Loucy (cell line): ENCODE measurements at regions not wholly inside any gene's neighbourhood (a gene's known extent, or its start where the extent isn't known, plus 50 kb on each side); places are given as distances from the start of the nearest gene placed in this dataset.

Experiments
- EZH2phosphoT487 ChIP-seq: fragments of 200-600 bp; IDR thresholded peaks from 2 replicates; pipeline ENCODE4 v1.6.1; 2018; ENCODE audit warnings: antibody characterized with exemption, mild to moderate bottlenecking, moderate library complexity, borderline replicate concordance
- TF ChIP-seq, protein P1 (sequence below): fragments of 200-600 bp; sonication (generic); conservative IDR thresholded peaks from 2 replicates; pipeline ENCODE4 v1.5.1; 2014; ENCODE audit warnings: mild to moderate bottlenecking, antibody characterized with exemption, low read length

DNA sequence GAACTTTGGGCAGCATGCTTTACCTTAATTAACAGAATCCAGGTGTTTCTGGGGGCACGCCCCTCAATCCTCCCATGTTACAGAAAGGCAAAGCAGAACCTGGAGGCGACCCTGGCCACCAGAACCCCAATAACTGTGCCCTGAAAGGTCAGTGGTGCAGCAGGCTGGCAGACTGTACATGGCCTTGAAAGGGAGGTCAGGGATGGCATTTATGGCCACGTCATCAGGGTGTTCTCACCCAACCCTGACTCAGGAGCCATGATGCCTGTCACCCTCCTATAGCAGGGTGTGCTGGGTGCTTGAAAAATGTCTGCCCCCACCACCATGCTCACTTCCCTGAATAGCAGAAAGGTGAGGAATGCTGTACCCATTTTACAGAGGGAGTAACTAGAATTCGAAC is 177.7 kb downstream of the TMEM132E start:
- TF ChIP-seq, protein P1, sequence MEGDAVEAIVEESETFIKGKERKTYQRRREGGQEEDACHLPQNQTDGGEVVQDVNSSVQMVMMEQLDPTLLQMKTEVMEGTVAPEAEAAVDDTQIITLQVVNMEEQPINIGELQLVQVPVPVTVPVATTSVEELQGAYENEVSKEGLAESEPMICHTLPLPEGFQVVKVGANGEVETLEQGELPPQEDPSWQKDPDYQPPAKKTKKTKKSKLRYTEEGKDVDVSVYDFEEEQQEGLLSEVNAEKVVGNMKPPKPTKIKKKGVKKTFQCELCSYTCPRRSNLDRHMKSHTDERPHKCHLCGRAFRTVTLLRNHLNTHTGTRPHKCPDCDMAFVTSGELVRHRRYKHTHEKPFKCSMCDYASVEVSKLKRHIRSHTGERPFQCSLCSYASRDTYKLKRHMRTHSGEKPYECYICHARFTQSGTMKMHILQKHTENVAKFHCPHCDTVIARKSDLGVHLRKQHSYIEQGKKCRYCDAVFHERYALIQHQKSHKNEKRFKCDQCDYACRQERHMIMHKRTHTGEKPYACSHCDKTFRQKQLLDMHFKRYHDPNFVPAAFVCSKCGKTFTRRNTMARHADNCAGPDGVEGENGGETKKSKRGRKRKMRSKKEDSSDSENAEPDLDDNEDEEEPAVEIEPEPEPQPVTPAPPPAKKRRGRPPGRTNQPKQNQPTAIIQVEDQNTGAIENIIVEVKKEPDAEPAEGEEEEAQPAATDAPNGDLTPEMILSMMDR, result no peak
- TF ChIP-seq EZH2phosphoT487, result no peak
